ENCODE measurements at regions not wholly inside any gene's neighbourhood (a gene's known extent, or its start where the extent isn't known, plus 50 kb on each side); places are given as distances from the start of the nearest gene placed in this dataset.

GRCh38 chr2:768451-768850 is 91.2 kb upstream of the TMEM18 start:
- Histone ChIP-seq H3K36me3 (no peaks in the 10 kb centered on the region), H3K27ac (no peak overlapping the region), H3K4me1 (no peaks in the 10 kb centered on the region), H3K4me3 (no peak overlapping the region), H3K27me3 (no peaks in the 10 kb centered on the region), H3K9me3 (no peaks in the 10 kb centered on the region)
- no peak for DNase-seq
- ATAC-seq: no peak
- intact Hi-C loops (cut with DNase I; ENCODE audit: low total_unique reads): no loop called here
- in situ Hi-C loops (cut with MboI; ENCODE audit: low sequenced_read_pairs in 4 of 4): no loop called here
- TF ChIP-seq CTCF (IDR thresholded peaks at IDR 0.05 in 4 of 5, conservative IDR thresholded peaks at IDR 0.05 in 1 of 5) (no peak), POLR2A (IDR thresholded peaks at IDR 0.05) (no peak)

DNA sequence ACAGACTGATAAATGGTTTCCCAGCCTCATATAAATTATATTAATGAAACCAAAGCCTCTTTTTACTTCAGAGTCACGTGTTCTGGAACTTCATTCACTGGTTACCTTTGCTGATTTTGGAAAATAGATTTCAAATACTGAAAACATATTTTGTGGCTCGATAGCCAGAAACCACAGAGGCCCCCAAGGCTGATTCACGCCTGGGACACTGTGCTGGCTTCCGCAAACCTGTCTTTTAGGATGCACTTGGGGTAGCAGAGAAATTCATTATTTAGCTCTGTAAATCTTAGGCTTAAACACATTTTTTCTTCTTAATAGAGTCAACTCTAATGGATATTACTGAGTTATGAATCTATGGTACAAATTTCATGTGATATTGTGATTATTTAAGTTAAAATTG is 90.7 kb upstream of the TMEM18 start:
- H3K4me3 ChIP-seq: no peak overlapping the region
- intact Hi-C loops (cut with DNase I; ENCODE audit: low total_unique reads): no loop called here
- no peak for TF ChIP-seq POLR2A (IDR thresholded peaks at IDR 0.05)
- TF ChIP-seq CTCF (IDR thresholded peaks at IDR 0.05 in 4 of 5, conservative IDR thresholded peaks at IDR 0.05 in 1 of 5): no peak
- H3K9me3 ChIP-seq: no peaks in the 10 kb centered on the region
- in situ Hi-C loops (cut with MboI; ENCODE audit: low sequenced_read_pairs in 4 of 4): no loop called here
- DNase-seq (no peak), ATAC-seq (no peak)
- no peaks in the 10 kb centered on the region for H3K4me1 ChIP-seq
- no peaks in the 10 kb centered on the region for H3K36me3 ChIP-seq
- no peak overlapping the region for H3K27ac ChIP-seq
- H3K27me3 ChIP-seq: no peaks in the 10 kb centered on the region

GRCh38 chr2:767440-767839 is 90.2 kb upstream of the TMEM18 start:
- in situ Hi-C loops (cut with MboI; ENCODE audit: low sequenced_read_pairs in 4 of 4) (no loop called here), intact Hi-C loops (cut with DNase I; ENCODE audit: low total_unique reads) (no loop called here)
- H3K9me3 ChIP-seq: no peaks in the 10 kb centered on the region
- ATAC-seq: no peak
- no peaks in the 10 kb centered on the region for H3K27me3 ChIP-seq
- no peak overlapping the region for H3K27ac ChIP-seq
- DNase-seq: no peak
- H3K4me3 ChIP-seq: no peak overlapping the region
- TF ChIP-seq CTCF (IDR thresholded peaks at IDR 0.05 in 4 of 5, conservative IDR thresholded peaks at IDR 0.05 in 1 of 5): no peak
- no peak for TF ChIP-seq POLR2A (IDR thresholded peaks at IDR 0.05)
- no peaks in the 10 kb centered on the region for H3K4me1 ChIP-seq
- H3K36me3 ChIP-seq: no peaks in the 10 kb centered on the region

- ATAC-seq: no peak
- H3K4me1 ChIP-seq: no peaks in the 10 kb centered on the region
- DNase-seq: no peak
- no peaks in the 10 kb centered on the region for H3K27me3 ChIP-seq
- TF ChIP-seq CTCF (IDR thresholded peaks at IDR 0.05 in 4 of 5, conservative IDR thresholded peaks at IDR 0.05 in 1 of 5) (no peak), POLR2A (IDR thresholded peaks at IDR 0.05) (no peak)
- intact Hi-C loops (cut with DNase I; ENCODE audit: low total_unique reads): no loop called here
- H3K27ac ChIP-seq: no peak overlapping the region
- H3K36me3 ChIP-seq: no peaks in the 10 kb centered on the region
- in situ Hi-C loops (cut with MboI; ENCODE audit: low sequenced_read_pairs in 4 of 4): no loop called here
- no peak overlapping the region for H3K4me3 ChIP-seq
- no peaks in the 10 kb centered on the region for H3K9me3 ChIP-seq
Measured at GRCh38 chr2:766255-766654, 89.0 kb upstream of the TMEM18 start.

DNA sequence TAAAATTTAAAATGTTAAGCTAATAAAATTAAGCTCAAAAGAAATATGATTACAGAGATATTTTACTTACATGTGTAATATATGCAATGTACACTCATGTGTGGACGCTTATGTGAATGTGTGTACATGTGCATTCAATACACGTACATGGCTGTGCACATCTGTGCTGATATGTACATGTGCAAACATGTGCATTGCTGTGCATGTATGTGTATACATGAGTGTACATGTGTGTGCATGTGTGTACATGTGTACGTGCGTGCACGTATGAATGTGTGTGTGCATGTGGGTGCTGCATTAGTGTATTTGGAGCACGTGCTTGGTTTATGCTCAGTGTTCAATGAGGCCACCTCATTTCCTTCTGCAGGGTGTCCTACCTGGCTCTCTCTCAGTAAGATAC is 88.2 kb upstream of the TMEM18 start:
- Histone ChIP-seq H3K36me3 (no peaks in the 10 kb centered on the region), H3K4me3 (no peak overlapping the region), H3K4me1 (no peaks in the 10 kb centered on the region), H3K27ac (no peak overlapping the region), H3K9me3 (no peaks in the 10 kb centered on the region), H3K27me3 (no peaks in the 10 kb centered on the region)
- in situ Hi-C loops (cut with MboI; ENCODE audit: low sequenced_read_pairs in 4 of 4): no loop called here
- ATAC-seq (no peak), DNase-seq (no peak)
- intact Hi-C loops (cut with DNase I; ENCODE audit: low total_unique reads): no loop called here
- no peak for TF ChIP-seq CTCF (IDR thresholded peaks at IDR 0.05 in 4 of 5, conservative IDR thresholded peaks at IDR 0.05 in 1 of 5)
- TF ChIP-seq POLR2A (IDR thresholded peaks at IDR 0.05): no peak

Data from gastrocnemius medialis (tissue), 4 donors.